Lung microvascular endothelial cell (primary cell): ENCODE measurements at regions not wholly inside any gene's neighbourhood (a gene's known extent, or its start where the extent isn't known, plus 50 kb on each side); places are given as distances from the start of the nearest gene placed in this dataset.
"Not testable (repeated sequence)": the region's sequence is repeated elsewhere in the genome, so short reads cannot be mapped to it uniquely, and the experiment has no call there.

ENCODE experiments used
- DNase-seq, 2 donors: peaks; one replicate each; pipeline versions ENCODE4 v3.0.0 to v3.0.0-alpha.2; 2010; ENCODE audit warnings: low read depth in 2 of 2

DNA sequence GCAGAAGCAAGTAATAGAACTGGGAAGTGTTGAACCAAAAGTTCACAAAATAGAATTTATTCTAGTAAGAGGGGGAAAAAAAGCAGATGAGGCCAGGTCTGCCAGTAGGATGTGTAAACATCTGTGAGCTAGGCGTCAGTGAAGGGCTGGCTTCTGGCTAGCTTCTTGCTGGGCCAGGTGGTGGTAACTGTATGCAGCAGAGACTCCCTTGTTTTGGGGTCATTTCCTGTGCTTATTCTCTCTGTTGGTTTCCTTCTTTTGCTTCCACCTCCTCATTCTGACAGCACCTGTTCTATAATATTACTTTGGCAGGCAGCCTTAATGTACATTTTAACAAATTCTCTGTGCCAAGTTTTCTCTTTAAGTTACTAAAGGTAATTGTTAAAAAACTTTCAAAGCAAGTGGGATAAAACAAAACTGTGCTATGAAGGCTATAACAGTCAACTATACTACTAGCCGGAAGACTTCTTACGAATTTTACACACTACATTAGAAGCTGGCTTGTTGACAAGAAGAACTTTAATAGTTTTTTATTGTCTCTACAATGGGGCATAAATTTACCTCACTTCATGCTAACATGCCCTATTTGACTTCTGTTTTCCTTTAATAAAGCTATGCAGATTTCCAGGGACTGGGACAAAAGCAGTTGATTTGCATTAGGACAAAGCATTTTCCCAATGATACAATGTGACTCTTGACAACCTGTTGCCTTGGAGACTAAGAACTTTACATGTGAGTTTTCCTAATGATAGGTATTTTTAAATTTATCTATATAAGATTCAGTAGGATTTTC lies 318.8 kb upstream of the NAALADL2 start:
- DNase-seq: no peak

DNA sequence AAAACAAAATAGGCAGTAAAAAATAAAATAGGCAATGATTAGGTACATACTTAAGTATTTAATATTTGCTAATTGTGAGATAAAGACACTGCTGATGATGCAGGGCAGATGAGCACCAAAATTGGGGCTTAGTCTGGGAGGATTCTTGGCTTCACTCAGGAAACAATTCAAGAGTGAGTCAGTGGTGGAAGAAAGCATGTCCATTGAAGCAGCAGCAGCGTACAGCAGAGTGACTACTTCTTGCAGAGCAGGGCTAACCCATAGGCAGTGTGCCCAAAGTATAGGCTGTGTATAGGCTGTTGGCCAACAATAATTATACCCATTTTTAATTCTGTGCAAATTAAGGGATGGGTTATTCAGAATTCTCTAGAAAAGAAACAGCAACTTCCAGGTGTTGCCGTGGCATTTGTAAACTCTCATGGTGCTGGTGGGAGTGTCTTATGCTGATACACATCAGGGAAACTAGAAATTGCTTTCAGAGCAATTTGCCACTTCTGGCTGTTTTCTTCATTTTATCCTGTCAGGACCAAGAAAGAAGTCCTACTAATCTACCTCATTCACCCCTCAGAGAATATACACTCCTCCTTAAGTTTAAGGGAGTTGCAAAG lies 317.3 kb upstream of the NAALADL2 start:
- no peak for DNase-seq

DNA sequence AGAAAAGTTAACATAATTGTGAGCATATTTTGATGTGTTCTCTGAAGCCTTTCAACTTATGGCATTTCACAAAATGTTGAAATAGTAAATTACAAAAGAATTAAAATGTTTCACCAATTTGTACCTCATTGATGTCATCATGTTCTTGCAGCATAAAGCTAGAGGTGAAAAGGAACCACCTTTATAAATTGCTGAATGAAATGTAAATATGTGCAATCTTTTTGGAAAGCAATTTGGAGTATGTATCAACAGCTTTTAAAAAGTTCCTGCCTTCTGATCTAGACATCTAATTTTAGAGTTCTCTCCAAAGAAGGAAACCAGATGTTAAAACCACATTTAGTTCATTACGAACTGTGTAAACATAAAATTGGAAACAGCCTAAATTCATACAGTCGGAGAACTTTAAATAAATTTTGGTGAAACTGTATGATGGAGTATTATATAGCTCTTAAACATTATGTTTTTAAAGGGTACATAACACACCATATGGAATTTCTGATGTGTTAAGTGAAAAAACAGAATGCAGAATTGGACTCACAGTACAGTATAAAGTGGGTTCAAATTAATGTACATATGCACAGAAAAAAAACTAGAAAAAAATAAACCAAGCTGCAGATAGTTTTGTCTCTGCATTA lies 311.2 kb upstream of the NAALADL2 start:
- no peak for DNase-seq

DNA sequence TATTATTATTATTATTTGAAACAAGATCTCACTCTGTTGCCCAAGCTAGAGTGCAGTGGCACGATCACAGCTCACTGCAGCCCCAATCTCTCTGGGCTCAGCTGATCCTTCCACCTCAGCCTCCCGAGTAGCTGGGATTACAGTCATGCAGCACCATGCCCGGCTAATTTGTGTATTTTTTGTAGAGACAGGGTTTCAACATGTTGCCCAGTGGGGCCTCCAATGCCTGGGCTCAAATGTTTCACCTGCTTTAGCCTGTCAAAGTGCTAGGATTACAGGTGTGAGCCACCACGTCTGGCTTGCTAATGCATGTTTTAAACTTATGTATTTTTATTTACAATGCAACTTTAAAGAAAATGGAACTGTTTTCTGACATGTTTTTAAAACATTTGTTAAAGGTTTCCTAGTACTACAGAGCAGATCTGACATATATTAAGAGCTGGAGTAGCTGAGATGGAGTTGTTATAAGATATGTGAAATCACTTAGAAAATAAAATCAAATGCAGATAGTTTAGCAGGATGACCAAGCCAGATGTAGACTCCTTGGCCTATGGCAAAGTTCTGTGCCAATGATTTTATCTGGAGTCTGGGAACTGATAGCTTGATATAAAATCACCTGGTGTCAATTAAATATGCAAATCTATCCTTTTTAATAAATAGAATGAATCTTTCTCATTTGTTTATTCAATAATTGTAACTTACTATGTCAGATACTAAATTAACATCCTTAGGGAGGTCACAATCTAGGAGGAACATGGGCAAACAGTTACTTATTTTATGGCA lies 310.1 kb upstream of the NAALADL2 start:
- no peak for DNase-seq

DNA sequence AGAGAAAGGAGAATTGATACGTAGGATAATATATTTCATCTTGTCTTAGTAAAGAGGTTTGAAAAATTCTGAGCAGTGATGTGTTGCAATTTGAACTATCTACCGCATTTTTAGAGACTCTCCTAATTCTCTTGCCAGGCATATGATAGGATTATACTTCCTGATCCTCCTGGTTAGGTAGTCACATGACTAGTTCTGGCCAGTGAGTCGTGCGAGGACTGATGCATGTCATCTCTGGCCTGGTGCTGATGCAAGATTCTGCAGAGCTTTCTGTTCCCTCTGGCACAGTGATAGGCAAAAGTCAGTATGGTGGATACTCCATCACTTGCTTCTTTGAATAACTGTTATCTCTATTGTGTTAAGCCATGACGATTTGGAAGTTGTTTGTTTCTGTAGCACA lies 277.6 kb upstream of the NAALADL2 start:
- no peak for DNase-seq

DNA sequence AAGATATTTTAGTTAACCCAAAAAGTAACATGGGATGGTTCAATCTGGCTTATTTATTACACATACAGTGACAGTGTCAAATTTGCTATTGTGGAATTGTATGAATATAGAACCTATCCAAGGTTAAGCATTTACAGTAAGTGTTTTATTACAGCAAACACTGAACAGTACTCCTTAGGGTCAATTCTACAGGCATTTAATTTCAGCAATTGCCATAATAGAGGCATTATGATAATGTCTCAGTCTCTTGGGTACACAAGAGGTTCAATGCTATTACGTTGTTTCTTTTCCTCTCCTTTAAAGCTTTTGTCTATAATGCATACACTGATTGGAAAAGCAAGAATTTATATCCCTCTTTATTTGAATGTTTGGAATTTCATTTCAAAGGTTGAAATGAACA lies 275.7 kb upstream of the NAALADL2 start:
- DNase-seq: no peak

DNA sequence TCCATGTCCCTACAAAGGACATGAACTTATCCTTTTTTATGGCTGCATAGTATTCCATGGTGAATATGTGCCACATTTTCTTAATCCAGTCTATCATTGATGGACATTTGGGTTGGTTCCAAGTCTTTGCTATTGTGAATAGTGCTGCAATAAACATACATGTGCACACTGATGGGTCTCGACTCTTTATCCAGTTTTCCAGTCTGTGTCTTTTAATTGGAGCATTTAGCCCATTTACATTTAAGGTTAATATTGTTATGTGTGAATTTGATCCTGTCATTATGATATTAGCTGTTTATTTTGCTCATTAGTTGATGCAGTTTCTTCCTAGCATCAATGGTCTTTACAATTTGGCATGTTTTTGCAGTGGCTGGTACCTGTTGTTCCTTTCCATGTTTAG lies 272.0 kb upstream of the NAALADL2 start:
- not testable (repeated sequence) for DNase-seq

DNA sequence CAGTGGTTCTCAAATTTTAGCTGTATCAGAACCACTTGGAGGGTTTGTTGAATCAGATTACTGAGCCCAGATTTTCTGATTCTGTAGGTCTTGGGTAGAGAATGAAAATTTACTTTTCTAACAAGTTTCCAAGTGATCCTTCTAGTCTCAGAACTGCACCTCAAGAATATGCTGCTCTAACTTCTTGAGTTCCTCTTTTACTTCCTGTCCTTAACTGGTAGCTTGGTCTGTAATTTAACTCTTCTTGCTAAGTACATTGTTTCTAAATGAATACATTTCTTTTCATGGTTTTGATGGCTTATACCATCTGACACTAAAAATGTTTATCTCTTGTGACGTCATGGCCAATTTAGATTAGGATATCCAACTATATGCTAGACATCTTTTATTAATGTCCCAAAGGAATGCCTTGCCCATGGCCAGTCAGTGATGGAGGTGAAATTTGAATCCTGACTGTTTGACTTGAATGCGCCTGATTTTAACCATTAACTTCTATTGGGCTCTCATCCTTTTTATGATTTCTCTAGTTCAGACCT lies 262.6 kb upstream of the NAALADL2 start:
- DNase-seq: no peak

DNA sequence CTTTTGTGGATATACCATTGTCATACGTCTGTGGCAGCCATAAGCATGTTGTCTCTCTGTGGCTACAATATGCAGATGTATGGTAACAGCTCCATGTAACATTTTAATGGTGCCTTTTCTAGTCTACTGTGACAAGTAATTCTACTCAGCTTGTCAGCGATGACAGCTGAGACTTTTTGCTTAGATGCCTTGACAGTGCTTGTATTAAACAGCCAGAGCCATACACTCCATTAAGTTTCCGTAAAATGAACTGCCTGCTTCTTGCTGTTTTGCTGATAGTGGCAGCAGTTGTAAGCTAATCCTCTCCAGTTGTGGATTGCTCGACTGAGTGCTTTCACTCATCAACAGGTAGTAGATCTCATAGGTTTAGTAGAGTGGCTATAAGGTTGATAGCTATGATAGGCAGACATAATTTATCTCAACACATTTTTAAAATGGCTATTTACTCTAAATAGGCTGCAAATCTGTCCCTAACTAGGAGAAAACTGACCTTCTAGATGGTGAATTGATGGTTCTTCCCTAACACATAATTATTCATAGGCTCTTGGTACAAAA lies 260.2 kb upstream of the NAALADL2 start:
- DNase-seq: no peak

DNA sequence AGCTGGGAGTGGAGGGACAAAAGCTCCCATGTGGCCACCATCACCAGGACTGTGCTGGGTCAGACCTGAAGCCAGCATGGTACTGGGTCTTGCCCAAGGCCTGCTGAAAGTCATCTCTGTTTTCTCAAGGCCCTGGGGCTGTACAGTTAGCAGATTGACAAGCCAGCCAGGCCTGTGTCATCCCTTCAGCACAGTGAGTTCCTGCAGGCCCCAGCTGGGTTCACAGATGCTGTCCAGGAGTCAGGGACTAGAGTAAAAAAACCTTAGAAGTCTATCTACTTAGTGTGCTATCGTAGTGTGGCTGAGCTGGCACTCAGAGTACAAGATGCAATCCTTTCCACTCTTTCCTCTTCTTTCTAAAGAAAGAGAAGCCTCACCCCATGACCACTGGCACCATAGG lies 246.0 kb upstream of the NAALADL2 start:
- no peak for DNase-seq

DNA sequence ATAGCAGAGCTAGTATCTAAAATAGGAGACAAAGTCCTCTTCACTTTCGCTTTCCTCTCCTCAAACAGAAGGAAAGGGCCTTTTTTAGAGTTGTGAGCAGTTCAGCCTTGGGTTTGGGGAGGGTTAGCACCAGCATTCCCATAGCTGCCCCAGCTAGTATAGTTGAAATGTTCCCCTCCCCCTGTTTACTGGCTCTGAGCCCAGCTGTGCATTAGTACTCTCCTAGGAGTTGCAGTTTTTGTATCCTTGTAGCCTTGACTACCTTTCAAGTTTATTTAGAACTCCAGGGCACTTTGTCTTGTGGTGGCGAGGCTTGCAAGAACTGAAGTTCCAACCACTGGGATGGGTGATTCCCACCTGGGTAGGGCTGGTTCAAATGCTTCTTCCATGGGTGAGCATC lies 245.1 kb upstream of the NAALADL2 start:
- DNase-seq: no peak

DNA sequence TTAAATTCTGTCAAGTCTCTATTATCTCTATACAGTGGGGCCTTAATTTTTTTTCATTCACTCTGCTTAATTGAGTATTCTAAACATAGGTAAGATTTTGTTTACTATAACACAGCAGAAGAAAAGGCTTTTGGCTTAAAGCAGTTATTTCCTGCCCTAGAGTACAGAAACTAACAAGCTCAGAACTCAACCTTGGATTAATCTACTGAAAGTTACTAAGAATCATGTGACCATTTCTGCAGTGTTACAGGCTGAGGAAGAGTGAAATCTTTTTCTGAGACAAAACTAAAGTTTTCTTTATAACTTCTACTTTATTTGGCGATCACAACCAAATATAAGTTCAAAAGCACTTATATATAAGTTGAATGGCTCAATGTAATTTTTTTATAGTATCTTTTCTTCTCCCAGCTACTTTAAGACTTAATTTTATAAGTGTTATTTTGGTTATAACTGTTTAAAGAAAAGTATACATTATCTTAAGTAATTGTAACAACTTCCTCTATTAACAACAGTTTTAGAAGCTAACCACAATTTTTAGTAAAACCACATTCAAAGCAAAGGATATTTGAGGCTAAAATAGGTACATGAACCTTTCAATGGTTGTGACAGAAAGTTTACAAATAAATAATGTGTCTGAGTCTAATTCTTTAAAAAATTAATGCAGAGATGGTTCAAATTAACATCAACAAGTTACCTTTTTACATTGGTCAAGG lies 240.6 kb upstream of the NAALADL2 start:
- no peak for DNase-seq

DNA sequence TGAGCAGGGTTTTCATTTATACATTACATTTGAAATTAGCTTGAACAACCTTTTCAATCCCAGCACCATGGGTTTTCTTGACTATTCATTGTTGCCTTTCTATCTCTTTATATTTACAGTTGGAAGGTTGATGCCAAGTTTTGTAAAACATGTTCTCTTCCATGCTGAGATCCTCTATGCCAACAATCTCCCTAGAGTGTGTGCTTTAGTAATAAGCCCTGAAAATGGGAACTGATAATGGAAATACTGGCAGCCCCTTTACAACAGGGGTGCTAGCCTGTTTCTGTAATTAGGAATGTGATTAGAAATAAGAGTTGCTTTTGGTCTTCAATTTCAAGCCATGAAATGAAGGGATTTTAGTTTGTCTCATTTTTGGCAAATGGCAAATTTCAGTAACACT lies 239.9 kb upstream of the NAALADL2 start:
- DNase-seq: no peak

DNA sequence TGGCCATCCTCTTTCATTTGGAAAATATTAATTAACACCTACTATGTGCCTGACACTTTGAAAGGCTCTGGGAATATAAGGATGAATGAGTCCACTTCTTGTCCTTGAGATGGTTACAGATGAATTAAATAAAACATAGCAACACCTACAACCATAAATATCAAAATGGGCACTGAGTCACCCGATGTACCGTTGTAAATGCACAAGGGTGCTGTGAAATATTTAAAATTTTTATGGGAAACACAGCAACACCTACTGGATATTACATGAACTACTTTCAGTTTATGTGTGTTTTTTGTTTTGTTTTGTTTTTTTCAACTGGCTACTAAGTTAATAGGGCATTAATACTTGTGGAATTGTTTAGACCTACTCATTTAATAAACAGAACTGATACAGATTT lies 239.0 kb upstream of the NAALADL2 start:
- DNase-seq: peak in 1 of 2 donors; percentile 2

DNA sequence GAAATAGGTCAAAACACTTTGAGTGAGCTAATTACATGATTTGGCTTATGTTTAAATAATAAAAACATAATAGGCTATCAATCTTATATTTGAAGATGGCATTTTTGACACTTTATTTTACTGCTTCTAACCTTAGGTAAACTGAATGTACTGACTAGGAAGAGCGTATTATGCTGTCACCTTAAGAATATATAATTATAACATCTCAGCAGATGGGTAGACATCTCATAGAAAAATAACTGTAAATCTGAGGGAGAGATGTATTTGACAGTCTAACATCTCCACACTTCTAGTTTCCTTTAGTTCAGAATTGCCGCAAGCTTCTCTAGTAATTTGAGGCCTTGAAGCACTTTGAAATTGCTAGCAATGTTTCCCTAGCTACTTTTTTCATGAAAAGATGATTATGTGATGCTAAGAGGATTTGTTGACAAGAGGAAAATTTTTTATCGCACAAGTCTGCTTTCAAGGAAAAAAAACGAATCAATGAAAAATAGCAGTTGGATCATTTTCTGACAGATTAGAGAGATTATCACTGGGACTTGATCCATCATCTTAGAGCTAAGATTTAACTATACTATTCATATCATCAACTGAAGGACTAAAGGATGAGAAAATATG lies 238.2 kb upstream of the NAALADL2 start:
- DNase-seq: no peak

DNA sequence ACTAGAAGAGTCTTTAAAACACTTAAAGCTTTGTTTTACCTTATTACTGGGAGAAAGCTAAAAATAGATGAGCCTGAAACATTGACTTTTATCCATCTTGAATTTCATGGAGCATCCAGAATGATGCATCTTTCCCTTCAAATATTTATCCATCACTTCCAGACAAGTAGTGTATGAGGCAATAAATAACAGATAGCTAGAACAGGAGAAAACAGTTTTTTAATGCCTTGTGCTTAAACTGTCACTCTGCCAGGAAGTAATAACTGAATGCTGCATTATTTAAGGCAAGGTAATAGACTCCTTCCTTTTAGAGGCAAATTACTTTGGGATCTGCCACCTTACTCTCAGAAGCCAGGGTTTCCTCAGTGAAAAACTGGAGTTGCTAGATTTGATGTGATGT lies 225.8 kb upstream of the NAALADL2 start:
- no peak for DNase-seq

DNA sequence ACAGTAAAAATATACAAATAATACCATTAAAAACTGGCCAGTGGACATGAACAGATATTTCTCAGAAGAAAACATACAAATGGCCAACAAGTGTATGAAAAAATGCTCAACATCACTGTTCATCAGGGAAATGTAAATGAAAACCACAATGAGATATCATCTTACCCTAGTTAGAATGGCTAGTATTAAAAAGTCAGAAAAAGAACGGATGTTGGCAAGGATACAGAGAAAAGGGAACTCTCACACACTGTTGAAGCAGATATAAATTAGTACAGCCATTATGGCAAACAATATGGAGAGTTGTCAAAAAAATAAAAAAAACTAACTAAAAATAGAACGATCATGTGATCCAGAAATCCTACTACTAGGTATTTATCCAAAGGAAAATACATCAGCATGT lies 222.7 kb upstream of the NAALADL2 start:
- DNase-seq: no peak

DNA sequence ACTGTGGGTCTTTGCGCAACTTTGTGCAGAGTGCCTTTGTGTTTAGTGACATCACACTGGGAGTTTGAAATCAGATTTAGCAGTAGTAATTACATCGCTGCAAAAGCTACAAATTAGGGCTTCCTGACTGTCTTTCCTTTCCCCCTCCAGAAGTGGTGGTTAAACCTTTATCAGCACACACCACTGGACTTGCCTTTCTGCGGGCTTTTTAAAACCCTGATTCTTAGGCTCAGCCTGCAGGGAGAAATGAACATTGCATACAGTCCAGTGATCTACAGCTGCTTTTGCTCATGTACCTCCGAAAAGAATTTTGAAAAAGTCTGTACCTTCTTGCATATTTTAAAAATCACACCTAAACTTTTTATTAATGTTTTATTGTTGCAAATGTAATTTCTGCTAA lies 219.7 kb upstream of the NAALADL2 start:
- no peak for DNase-seq

DNA sequence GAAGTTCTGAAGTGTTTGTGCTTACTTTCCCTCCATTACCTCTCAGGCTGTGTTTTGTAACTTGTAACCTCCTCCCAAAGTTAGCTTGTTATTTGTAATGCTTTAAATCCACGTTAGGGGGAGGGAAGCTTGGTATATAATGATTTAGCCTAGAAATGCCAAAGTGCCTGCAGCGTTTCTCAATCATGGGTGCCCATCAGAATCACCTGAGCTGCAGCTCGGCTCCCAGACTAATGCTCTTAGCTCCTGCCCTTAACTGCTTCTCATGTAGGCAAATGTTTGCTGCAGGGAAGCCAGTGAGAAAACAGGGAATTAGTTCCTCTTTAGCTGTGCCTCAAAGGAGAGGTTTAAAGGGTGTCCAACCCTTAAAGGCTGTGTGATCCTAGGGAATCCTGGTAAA lies 219.2 kb upstream of the NAALADL2 start:
- DNase-seq: no peak

DNA sequence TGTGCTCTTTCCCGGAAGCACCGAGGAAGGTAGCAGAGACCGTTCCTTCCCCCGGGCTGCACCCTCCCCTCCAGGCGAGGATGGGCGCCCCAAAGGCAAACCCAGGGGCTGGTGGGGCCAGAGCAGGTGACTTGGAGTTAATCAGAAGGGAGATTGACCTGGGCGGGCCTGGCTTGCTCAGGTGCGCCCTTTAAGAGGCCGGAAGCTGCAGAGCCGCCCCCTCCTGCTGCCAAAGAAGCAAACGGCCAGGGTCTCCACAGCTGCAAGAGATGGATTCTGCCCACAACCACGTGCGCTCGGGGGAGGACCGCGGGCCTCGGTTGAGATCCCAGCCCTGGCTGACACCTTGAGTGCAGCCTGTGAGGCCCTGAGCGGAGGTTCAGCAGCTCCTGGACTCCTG lies 218.2 kb upstream of the NAALADL2 start:
- no peak for DNase-seq

DNA sequence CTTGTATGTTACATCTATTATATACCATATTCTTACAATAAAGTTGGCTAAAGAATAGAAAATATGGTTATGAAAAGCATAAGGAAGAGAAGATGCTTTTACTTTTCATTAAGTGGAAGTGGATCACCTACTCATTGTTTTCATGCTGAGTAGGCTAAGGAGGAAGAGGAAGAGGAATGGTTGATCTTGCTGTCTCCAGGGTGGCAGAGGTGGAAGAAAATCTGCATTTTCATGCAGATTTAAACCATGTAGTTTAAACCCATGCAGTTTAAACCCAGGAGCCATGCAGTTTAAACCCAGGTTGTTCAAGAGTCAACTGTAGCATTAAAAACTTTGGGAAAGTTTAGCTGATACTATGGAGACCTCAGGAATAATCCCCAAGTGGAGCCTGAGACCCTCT lies 214.8 kb upstream of the NAALADL2 start:
- no peak for DNase-seq
